OCI-LY7 (cell line): ENCODE measurements at regions not wholly inside any gene's neighbourhood (a gene's known extent, or its start where the extent isn't known, plus 50 kb on each side); places are given as distances from the start of the nearest gene placed in this dataset.

ENCODE experiments used
- CTCF ChIP-seq: fragments of 200-600 bp; sonication (generic); conservative IDR thresholded peaks from 2 replicates; pipeline ENCODE4 v1.5.1; 2014; ENCODE audit warnings: mild to moderate bottlenecking, antibody characterized with exemption, low read length, moderate library complexity, mixed read lengths
- EZH2phosphoT487 ChIP-seq: fragments of 200-600 bp; sonication (generic); IDR thresholded peaks from 2 replicates; pipeline ENCODE4 v1.6.1; 2018; ENCODE audit warnings: low read depth, borderline replicate concordance, mild to moderate bottlenecking, mixed run types, antibody characterized with exemption, low read length, moderate library complexity, mixed read lengths

GRCh38 chr14:51564460-51564859 is 87.2 kb upstream of the FRMD6 start:
- TF ChIP-seq CTCF: no peak
- no peak for TF ChIP-seq EZH2phosphoT487
